ENCODE measurements at regions not wholly inside any gene's neighbourhood (a gene's known extent, or its start where the extent isn't known, plus 50 kb on each side); places are given as distances from the start of the nearest gene placed in this dataset.

DNA sequence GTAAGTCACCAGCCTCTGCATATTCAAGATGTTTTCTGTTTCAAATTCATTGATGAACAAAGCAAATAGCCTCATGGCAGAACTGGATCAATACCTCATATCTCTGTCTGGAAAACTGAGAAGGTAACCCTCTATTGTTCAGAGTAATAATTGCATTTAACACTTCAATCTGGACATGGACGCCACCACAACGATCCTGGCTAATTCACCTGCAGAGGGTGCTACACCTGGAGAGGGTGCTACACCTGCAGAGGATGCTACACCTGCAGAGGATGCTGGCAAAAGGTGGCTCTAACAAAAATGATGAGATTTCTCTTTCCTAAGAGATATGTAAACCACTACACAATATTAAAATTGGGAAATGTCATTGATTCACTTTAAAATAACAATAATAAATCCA lies 183.1 kb upstream of the HNRNPA3 start:
- TF ChIP-seq POLR2AphosphoS5 (IDR thresholded peaks at IDR 0.05; ENCODE audit: borderline replicate concordance, low read depth, low read length) (no peak), EZH2 (IDR thresholded peaks at IDR 0.05) (no peak), FOXP2 (optimal IDR thresholded peaks at IDR 0.05; ENCODE audit: control extremely low read depth, extremely low read length, insufficient read depth) (no peak)
